ENCODE measurements at regions not wholly inside any gene's neighbourhood (a gene's known extent, or its start where the extent isn't known, plus 50 kb on each side); places are given as distances from the start of the nearest gene placed in this dataset.
"Not testable (repeated sequence)": the region's sequence is repeated elsewhere in the genome, so short reads cannot be mapped to it uniquely, and the experiment has no call there.

GRCh38 chr9:32884482-32884881, 101.1 kb downstream of the TMEM215 start:
- DNase-seq = no peak

DNA sequence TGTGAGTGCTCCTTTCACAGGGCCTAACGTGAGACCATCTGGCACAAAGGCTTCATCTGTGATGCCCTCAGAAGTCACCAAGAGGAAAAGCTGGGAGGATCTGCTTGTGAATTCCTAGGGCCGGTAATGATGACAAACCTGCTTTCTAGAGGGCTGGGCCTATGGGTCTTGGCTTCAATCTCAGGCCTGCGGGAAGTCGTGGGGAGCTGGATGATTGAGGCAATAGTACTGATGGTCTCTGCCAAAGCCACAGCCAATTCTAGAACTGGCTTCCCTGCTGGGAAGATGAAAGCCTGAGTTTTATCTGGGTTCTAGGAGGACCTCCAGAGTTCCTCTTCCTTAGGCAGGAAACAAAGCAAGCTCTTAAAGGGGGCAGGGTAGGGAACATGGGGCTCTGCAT, 102.7 kb downstream of the TMEM215 start:
- DNase-seq = no peak

GRCh38 chr9:32894485-32894884, 106.9 kb downstream of the APTX start:
- DNase-seq = not testable (repeated sequence)

DNA sequence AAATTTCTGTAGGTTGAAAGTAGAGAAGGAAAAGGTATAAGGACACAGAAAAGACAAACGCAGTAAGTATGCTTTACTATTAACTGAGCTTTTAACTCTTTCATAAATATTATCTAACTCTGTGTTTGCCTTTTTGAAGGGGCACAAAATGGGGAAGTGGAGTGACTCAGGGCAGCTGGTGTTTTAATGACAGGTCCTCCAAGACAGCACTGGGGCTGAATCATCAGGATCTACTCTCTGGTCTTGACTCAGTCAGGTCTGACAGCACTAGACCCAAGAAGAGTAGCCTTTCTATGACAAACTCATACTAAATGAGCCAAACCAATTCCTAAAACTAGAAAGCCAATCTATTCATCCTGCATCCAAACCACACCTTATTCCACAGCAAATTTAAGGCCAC, 102.2 kb downstream of the APTX start:
- DNase-seq = no peak

DNA sequence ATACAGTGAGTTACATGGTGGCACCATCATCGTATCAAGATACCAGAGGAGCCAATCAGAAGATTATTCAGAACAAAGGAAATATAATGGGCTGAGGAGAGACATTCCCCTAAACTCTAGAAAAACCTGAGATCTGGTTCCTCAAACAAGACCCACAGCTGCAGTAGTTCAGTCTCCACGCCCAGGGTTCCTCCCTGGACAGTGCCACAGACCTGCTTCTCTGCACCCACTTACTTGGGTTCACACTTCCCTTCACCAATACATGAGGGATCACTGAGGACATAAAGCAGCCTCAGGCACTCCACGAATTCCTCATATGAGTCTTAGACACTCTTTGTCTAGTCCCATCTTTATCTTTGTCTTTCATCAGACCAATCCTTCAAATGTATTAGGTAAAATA, 101.7 kb downstream of the APTX start:
- no peak for DNase-seq

DNA sequence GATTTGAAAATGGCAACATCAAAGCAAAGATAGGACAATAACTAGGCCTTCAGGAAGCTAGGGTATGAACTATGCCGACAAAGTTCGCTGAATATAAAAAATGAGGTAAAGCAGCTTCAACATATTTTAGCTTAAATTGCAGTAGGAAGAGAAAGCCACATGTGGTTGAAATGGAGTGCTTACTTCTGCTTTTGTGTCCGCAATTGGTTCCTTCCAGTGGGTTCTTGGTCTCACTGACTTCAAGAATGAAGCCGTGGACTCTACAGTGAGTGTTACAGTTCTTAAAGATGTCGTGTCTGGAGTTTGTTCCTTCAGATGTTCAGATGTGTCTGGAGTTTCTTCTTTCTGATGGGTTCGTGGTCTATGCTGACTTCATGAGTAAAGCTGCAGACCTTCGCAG, 95.2 kb downstream of the APTX start:
- no peak for DNase-seq

DNA sequence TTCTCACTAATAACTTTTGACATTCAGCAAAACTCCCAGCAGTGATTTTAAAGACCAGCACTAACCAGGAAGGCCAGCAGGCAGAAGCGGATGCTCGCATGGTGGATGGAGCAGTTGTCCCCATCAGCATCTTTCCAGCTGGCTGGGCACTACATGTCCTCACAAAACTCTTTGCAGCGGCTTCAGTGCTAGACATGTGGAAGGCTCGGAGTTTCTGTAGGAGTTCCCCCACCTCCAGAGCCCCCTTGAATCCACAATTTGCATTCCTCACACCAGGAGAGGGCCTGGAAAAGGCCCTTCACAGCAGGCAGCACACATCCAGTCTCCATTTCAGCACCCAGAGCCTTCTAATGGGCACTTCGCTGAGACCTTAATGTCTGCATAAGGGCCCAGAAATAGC, 85.6 kb downstream of the APTX start:
- DNase-seq = no peak

- no peak for DNase-seq
Measured at GRCh38 chr9:32918628-32919027, 82.8 kb downstream of the APTX start.
